ENCODE measurements at regions not wholly inside any gene's neighbourhood (a gene's known extent, or its start where the extent isn't known, plus 50 kb on each side); places are given as distances from the start of the nearest gene placed in this dataset.
A peak's percentile ranks its signal among the peaks of the same experiment; 100 is the strongest.

GRCh38 chr2:175371378-175371777, 189.9 kb upstream of the ATP5MC3 start:
- H3K36me3 ChIP-seq (ENCODE audit: control insufficient read depth in 4 of 4, insufficient read depth in 3 of 4, low read depth in 1 of 4, low read length in 3 of 4) = no peaks in the 10 kb centered on the region
- DNase-seq (ENCODE audit: low spot score) = no peak
- no peaks in the 10 kb centered on the region for H3K9me3 ChIP-seq (ENCODE audit: control insufficient read depth in 4 of 4, low read length in 3 of 4)
- H3K4me1 ChIP-seq (ENCODE audit: control insufficient read depth in 4 of 4, insufficient read depth in 4 of 4, low read length in 3 of 4) = no peaks in the 10 kb centered on the region
- TF ChIP-seq HNF4G (IDR thresholded peaks at IDR 0.05) = no peak
- no peak for TF ChIP-seq MAX (IDR thresholded peaks at IDR 0.05)
- no peak for TF ChIP-seq RAD21 (IDR thresholded peaks at IDR 0.05)
- TF ChIP-seq HNF4A (conservative IDR thresholded peaks at IDR 0.05) = no peak
- no peak for TF ChIP-seq JUND (IDR thresholded peaks at IDR 0.05)
- TF ChIP-seq SP1 (IDR thresholded peaks at IDR 0.05) = no peak
- no peak for TF ChIP-seq EGR1 (IDR thresholded peaks at IDR 0.05; ENCODE audit: low read depth in 2 of 2)
- no peak for TF ChIP-seq CTCF (IDR thresholded peaks at IDR 0.05; ENCODE audit: low read depth, low read length, missing input control)
- TF ChIP-seq RXRA (IDR thresholded peaks at IDR 0.05) = no peak
- TF ChIP-seq NR2F2 (IDR thresholded peaks at IDR 0.05) = no peak
- TF ChIP-seq ATF3 (IDR thresholded peaks at IDR 0.05) = no peak
- no peak for TF ChIP-seq GABPA (IDR thresholded peaks at IDR 0.05 in 1 of 2, conservative IDR thresholded peaks at IDR 0.05 in 1 of 2)
- TF ChIP-seq FOXA1 (IDR thresholded peaks at IDR 0.05) = no peak
- no peak for TF ChIP-seq FOXA2 (IDR thresholded peaks at IDR 0.05)
- no peak for TF ChIP-seq TAF1 (conservative IDR thresholded peaks at IDR 0.05)
- no peak for TF ChIP-seq YY1 (IDR thresholded peaks at IDR 0.05)
- no peak overlapping the region for H3K4me3 ChIP-seq (ENCODE audit: low read depth in 1 of 3, low read length in 3 of 3)
- H3K9ac ChIP-seq (ENCODE audit: low read depth in 1 of 2, low read length in 2 of 2) = no peak overlapping the region
- H3K27ac ChIP-seq (ENCODE audit: low read depth in 1 of 2, low read length in 2 of 2) = no peak overlapping the region
- peaks cover 0 to 3% (median 2%) of the 10 kb centered on the region in 4 donors for H3K27me3 ChIP-seq (ENCODE audit: control insufficient read depth in 4 of 4, insufficient read depth in 4 of 4, low read length in 3 of 4)

GRCh38 chr2:175366815-175367214, 185.3 kb upstream of the ATP5MC3 start:
- Histone ChIP-seq H3K9ac (ENCODE audit: low read depth in 1 of 2, low read length in 2 of 2) (no peak overlapping the region), H3K9me3 (ENCODE audit: control insufficient read depth in 4 of 4, low read length in 3 of 4) (no peaks in the 10 kb centered on the region), H3K27ac (ENCODE audit: low read depth in 1 of 2, low read length in 2 of 2) (no peak overlapping the region), H3K4me1 (ENCODE audit: control insufficient read depth in 4 of 4, insufficient read depth in 4 of 4, low read length in 3 of 4) (no peaks in the 10 kb centered on the region), H3K27me3 (ENCODE audit: control insufficient read depth in 4 of 4, insufficient read depth in 4 of 4, low read length in 3 of 4) (peaks cover 2 to 6% (median 3%) of the 10 kb centered on the region in 4 donors), H3K36me3 (ENCODE audit: control insufficient read depth in 4 of 4, insufficient read depth in 3 of 4, low read depth in 1 of 4, low read length in 3 of 4) (no peaks in the 10 kb centered on the region), H3K4me3 (ENCODE audit: low read depth in 1 of 3, low read length in 3 of 3) (no peak overlapping the region)
- WGBS = 8% methylated on average over 7 of the region's 7 CpGs
- TF ChIP-seq RAD21 (IDR thresholded peaks at IDR 0.05) = peak; percentile 85 to 91
- no peak for TF ChIP-seq HNF4A (conservative IDR thresholded peaks at IDR 0.05)
- peak; percentile 64 for TF ChIP-seq CTCF (IDR thresholded peaks at IDR 0.05; ENCODE audit: low read depth, low read length, missing input control)
- no peak for DNase-seq (ENCODE audit: low spot score)

- H3K27ac ChIP-seq (ENCODE audit: low read depth in 1 of 2, low read length in 2 of 2) = no peak overlapping the region
- H3K4me1 ChIP-seq (ENCODE audit: control insufficient read depth in 4 of 4, insufficient read depth in 4 of 4, low read length in 3 of 4) = no peaks in the 10 kb centered on the region
- TF ChIP-seq ZBTB33 (IDR thresholded peaks at IDR 0.05) (no peak), RAD21 (IDR thresholded peaks at IDR 0.05) (no peak), FOXA2 (IDR thresholded peaks at IDR 0.05) (no peak), HNF4A (conservative IDR thresholded peaks at IDR 0.05) (no peak)
- DNase-seq (ENCODE audit: low spot score) = no peak
- H3K4me3 ChIP-seq (ENCODE audit: low read depth in 1 of 3, low read length in 3 of 3) = no peak overlapping the region
- H3K9ac ChIP-seq (ENCODE audit: low read depth in 1 of 2, low read length in 2 of 2) = no peak overlapping the region
- no peaks in the 10 kb centered on the region for H3K36me3 ChIP-seq (ENCODE audit: control insufficient read depth in 4 of 4, insufficient read depth in 3 of 4, low read depth in 1 of 4, low read length in 3 of 4)
- H3K9me3 ChIP-seq (ENCODE audit: control insufficient read depth in 4 of 4, low read length in 3 of 4) = no peaks in the 10 kb centered on the region
- peaks cover 2 to 6% (median 3%) of the 10 kb centered on the region in 4 donors for H3K27me3 ChIP-seq (ENCODE audit: control insufficient read depth in 4 of 4, insufficient read depth in 4 of 4, low read length in 3 of 4)
- 57% methylated on average over 5 of the region's 5 CpGs for WGBS
Observed at GRCh38 chr2:175363699-175364098, 182.2 kb upstream of the ATP5MC3 start.
